Hepatocyte (in vitro differentiated cells): ENCODE measurements at regions not wholly inside any gene's neighbourhood (a gene's known extent, or its start where the extent isn't known, plus 50 kb on each side); places are given as distances from the start of the nearest gene placed in this dataset.
A peak's percentile ranks its signal among the peaks of the same experiment; 100 is the strongest.

Source experiments
- DNase-seq: peaks from one replicate; pipeline ENCODE4 v3.0.0-alpha.2; 2016; ENCODE audit warnings: low spot score
- H2AFZ ChIP-seq: fragments of 200-600 bp; sonication (generic); 2 replicates; pipeline ENCODE4 v1.6.0; 2016; ENCODE audit warnings: antibody characterized with exemption, mild to moderate bottlenecking
- H3K27ac ChIP-seq: fragments of 200-600 bp; sonication (generic); 2 replicates; pipeline ENCODE4 v1.5.1; 2016; ENCODE audit warnings: mild to moderate bottlenecking
- H3K27me3 ChIP-seq: fragments of 200-600 bp; sonication (generic); 2 replicates; pipeline ENCODE4 v1.6.1; 2016
- H3K36me3 ChIP-seq: fragments of 200-600 bp; sonication (generic); replicated peaks from 2 replicates; pipeline ENCODE4 v1.5.1; 2016; ENCODE audit warnings: low read depth; ENCODE audit not compliant: insufficient read depth
- H3K4me1 ChIP-seq: fragments of 200-600 bp; sonication (generic); 2 replicates; pipeline ENCODE4 v1.5.1; 2016; ENCODE audit warnings: mild to moderate bottlenecking, moderate library complexity; ENCODE audit not compliant: insufficient read depth
- H3K4me2 ChIP-seq: fragments of 200-600 bp; sonication (generic); 2 replicates; pipeline ENCODE4 v1.6.0; 2016
- H3K4me3 ChIP-seq: fragments of 200-600 bp; sonication (generic); 2 replicates; pipeline ENCODE4 v1.5.1; 2016; ENCODE audit warnings: mild to moderate bottlenecking
- H3K79me2 ChIP-seq: fragments of 200-600 bp; sonication (generic); 2 replicates; pipeline ENCODE4 v1.6.0; 2017; ENCODE audit warnings: mild to moderate bottlenecking
- H3K9me2 ChIP-seq: fragments of 200-600 bp; sonication (generic); replicated peaks from 2 replicates; pipeline ENCODE4 v1.6.0; 2017; ENCODE audit warnings: mild to moderate bottlenecking; ENCODE audit not compliant: insufficient read depth
- H3K9me3 ChIP-seq: fragments of 200-600 bp; sonication (generic); 2 replicates; pipeline ENCODE4 v1.5.1; 2016; ENCODE audit warnings: low read depth, mild to moderate bottlenecking
- H4K20me1 ChIP-seq: fragments of 200-600 bp; sonication (generic); 2 replicates; pipeline ENCODE4 v1.6.0; 2016; ENCODE audit warnings: mild to moderate bottlenecking; ENCODE audit not compliant: insufficient read depth, poor library complexity, severe bottlenecking
- EZH2 ChIP-seq: fragments of 200-600 bp; sonication (generic); IDR thresholded peaks from 2 replicates; pipeline ENCODE4 v1.6.1; 2016; ENCODE audit warnings: antibody characterized with exemption, mild to moderate bottlenecking, borderline replicate concordance
- EZH2phosphoT487 ChIP-seq: fragments of 200-600 bp; sonication (generic); IDR thresholded peaks from one replicate; pipeline ENCODE4 v1.6.1; 2018; ENCODE audit warnings: antibody characterized with exemption, mild to moderate bottlenecking, low read depth, moderate library complexity; ENCODE audit not compliant: unreplicated experiment, severe bottlenecking
- WGBS: methylation state at CpG from one replicate; pipeline ENCODE4 v1.1.6; 2016; ENCODE audit warnings: low lambda C conversion rate; ENCODE audit errors: missing lambda C conversion rate; 5-methylcytosine and 5-hydroxymethylcytosine counted together
- TF ChIP-seq, protein P1 (sequence below): fragments of 200-600 bp; sonication (generic); IDR thresholded peaks from 2 replicates; pipeline ENCODE4 v1.5.1; 2016; ENCODE audit warnings: antibody characterized with exemption, mild to moderate bottlenecking; ENCODE audit not compliant: poor library complexity

DNA sequence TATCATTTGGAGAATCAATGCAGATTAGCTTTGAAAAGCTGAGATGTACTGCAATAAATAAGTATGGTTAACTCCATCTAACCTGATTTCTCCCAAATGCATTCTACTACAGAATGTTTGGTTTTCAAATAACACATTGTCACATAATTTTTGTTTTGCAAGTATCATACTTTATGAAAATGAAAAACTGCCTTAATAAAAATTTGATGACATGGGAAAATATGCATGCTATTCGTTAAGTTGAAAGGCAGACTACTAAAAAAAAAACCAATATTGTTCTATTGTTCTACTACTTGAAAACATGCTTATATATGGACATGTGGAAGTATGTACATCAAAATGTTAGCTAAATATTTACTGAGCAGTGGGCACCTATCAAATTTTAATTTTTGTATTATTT, 668.9 kb downstream of the HTR1A start:
- Histone ChIP-seq H3K4me1 (no peaks in the 10 kb centered on the region), H3K36me3 (no peaks in the 10 kb centered on the region), H3K9me3 (no peaks in the 10 kb centered on the region), H2AFZ (no peak overlapping the region), H3K27ac (no peak overlapping the region), H4K20me1 (no peaks in the 10 kb centered on the region), H3K4me3 (no peak overlapping the region), H3K79me2 (no peaks in the 10 kb centered on the region), H3K27me3 (no peaks in the 10 kb centered on the region), H3K4me2 (no peak overlapping the region), H3K9me2 (no peaks in the 10 kb centered on the region)
- TF ChIP-seq, protein P1, sequence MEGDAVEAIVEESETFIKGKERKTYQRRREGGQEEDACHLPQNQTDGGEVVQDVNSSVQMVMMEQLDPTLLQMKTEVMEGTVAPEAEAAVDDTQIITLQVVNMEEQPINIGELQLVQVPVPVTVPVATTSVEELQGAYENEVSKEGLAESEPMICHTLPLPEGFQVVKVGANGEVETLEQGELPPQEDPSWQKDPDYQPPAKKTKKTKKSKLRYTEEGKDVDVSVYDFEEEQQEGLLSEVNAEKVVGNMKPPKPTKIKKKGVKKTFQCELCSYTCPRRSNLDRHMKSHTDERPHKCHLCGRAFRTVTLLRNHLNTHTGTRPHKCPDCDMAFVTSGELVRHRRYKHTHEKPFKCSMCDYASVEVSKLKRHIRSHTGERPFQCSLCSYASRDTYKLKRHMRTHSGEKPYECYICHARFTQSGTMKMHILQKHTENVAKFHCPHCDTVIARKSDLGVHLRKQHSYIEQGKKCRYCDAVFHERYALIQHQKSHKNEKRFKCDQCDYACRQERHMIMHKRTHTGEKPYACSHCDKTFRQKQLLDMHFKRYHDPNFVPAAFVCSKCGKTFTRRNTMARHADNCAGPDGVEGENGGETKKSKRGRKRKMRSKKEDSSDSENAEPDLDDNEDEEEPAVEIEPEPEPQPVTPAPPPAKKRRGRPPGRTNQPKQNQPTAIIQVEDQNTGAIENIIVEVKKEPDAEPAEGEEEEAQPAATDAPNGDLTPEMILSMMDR: no peak
- WGBS: 87% methylated on average over 1 of the region's 1 CpG
- DNase-seq: no peak

DNA sequence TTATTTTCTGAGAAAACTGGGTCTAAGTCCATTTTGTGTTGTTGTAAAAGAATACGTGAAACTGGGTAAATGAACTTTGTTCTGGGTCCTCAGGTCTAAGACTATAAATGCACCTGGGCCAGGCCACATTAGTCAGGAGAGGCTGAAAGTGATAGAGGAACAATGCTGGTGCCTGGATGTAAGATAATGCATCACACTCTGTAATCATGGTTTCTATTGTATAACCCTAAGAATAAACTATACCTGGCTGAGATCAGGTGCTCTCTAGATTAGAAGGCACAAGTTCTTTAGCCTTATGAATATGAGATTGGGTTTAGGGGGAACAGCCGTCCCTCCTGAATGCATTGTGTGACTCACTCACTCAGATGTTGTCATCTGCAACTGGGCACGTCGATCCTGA, 675.5 kb downstream of the HTR1A start:
- no peaks in the 10 kb centered on the region for H3K9me3 ChIP-seq
- no peak for TF ChIP-seq EZH2
- no peak for TF ChIP-seq EZH2phosphoT487
- TF ChIP-seq, protein P1: no peak
- H3K27me3 ChIP-seq: no peaks in the 10 kb centered on the region
- H2AFZ ChIP-seq: no peak overlapping the region
- H3K36me3 ChIP-seq: no peaks in the 10 kb centered on the region
- H3K27ac ChIP-seq: peak overlapping the region; percentile 33
- H3K4me1 ChIP-seq: no peaks in the 10 kb centered on the region
- peak; percentile 47 for DNase-seq
- no peaks in the 10 kb centered on the region for H3K79me2 ChIP-seq
- no peaks in the 10 kb centered on the region for H3K9me2 ChIP-seq
- no peak overlapping the region for H3K4me3 ChIP-seq
- H4K20me1 ChIP-seq: no peaks in the 10 kb centered on the region
- WGBS: 68% methylated on average over 4 of the region's 4 CpGs
- H3K4me2 ChIP-seq: no peak overlapping the region

DNA sequence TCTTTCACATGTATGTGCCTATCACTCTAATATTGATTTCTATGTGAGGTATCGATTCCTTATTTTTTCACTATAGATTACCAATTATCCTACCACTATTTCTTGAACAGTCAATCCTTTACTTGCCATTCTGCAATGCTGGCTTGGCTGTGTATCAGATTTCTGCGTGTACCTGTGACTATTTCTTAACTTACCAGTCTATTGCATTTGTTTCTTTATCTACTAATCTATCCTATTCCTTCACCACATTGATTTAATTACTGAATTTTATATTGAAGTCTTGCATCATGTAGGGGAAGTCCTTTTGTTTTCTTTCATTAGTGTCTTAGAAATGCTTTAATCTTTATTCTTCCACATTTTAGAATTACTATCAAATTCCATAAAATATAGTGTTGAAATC, 684.8 kb downstream of the LRRC70 start:
- Histone ChIP-seq H3K79me2 (no peaks in the 10 kb centered on the region), H3K9me3 (no peaks in the 10 kb centered on the region), H3K9me2 (no peaks in the 10 kb centered on the region), H3K27me3 (no peaks in the 10 kb centered on the region), H3K4me2 (no peak overlapping the region), H4K20me1 (no peaks in the 10 kb centered on the region), H2AFZ (no peak overlapping the region), H3K27ac (no peak overlapping the region), H3K4me3 (no peak overlapping the region), H3K36me3 (no peaks in the 10 kb centered on the region), H3K4me1 (peaks cover 3% of the 10 kb centered on the region)
- no peak for DNase-seq
- TF ChIP-seq EZH2phosphoT487 (no peak), EZH2 (no peak)
- TF ChIP-seq, protein P1: no peak
- WGBS: 80% methylated on average over 2 of the region's 2 CpGs
